ENCODE measurements at regions not wholly inside any gene's neighbourhood (a gene's known extent, or its start where the extent isn't known, plus 50 kb on each side); places are given as distances from the start of the nearest gene placed in this dataset.
"Not testable (repeated sequence)": the region's sequence is repeated elsewhere in the genome, so short reads cannot be mapped to it uniquely, and the experiment has no call there.

- DNase-seq (ENCODE audit: extremely low read depth in 1 of 2, low read depth in 1 of 2), result no peak
Measured at GRCh38 chr21:28224191-28224726, 768.4 kb downstream of the LTN1 start.

- no peak for DNase-seq (ENCODE audit: extremely low read depth in 1 of 2, low read depth in 1 of 2)
Measured at GRCh38 chr21:28221984-28222383, 770.7 kb downstream of the LTN1 start.

- no peak for DNase-seq (ENCODE audit: extremely low read depth in 1 of 2, low read depth in 1 of 2)
Measured at GRCh38 chr21:28220680-28221079, 772.0 kb downstream of the LTN1 start.

- DNase-seq (ENCODE audit: extremely low read depth in 1 of 2, low read depth in 1 of 2), result no peak
Measured at GRCh38 chr21:28216976-28217523, 775.6 kb downstream of the LTN1 start.

- DNase-seq (ENCODE audit: extremely low read depth in 1 of 2, low read depth in 1 of 2), result no peak
Measured at GRCh38 chr21:28215214-28215954, 777.3 kb downstream of the LTN1 start.

- no peak for DNase-seq (ENCODE audit: extremely low read depth in 1 of 2, low read depth in 1 of 2)
Measured at GRCh38 chr21:28214786-28215185, 777.9 kb downstream of the LTN1 start.

- no peak for DNase-seq (ENCODE audit: extremely low read depth in 1 of 2, low read depth in 1 of 2)
Measured at GRCh38 chr21:28213261-28213660, 779.4 kb downstream of the LTN1 start.

- no peak for DNase-seq (ENCODE audit: extremely low read depth in 1 of 2, low read depth in 1 of 2)
Measured at GRCh38 chr21:28212061-28212460, 780.6 kb downstream of the LTN1 start.

GRCh38 chr21:28207436-28208173, 785.1 kb downstream of the LTN1 start:
- no peak for DNase-seq (ENCODE audit: extremely low read depth in 1 of 2, low read depth in 1 of 2)

- no peak for DNase-seq (ENCODE audit: extremely low read depth in 1 of 2, low read depth in 1 of 2)
Measured at GRCh38 chr21:28200726-28201125, 792.0 kb downstream of the LTN1 start.

GRCh38 chr21:28196981-28197380, 795.7 kb downstream of the LTN1 start:
- no peak for DNase-seq (ENCODE audit: extremely low read depth in 1 of 2, low read depth in 1 of 2)

GRCh38 chr21:28193189-28193588, 799.5 kb downstream of the LTN1 start:
- DNase-seq (ENCODE audit: extremely low read depth in 1 of 2, low read depth in 1 of 2), result no peak

GRCh38 chr21:28186604-28187003, 806.1 kb downstream of the LTN1 start:
- DNase-seq (ENCODE audit: extremely low read depth in 1 of 2, low read depth in 1 of 2), result no peak

GRCh38 chr21:28181730-28182129, 810.9 kb downstream of the LTN1 start:
- DNase-seq (ENCODE audit: extremely low read depth in 1 of 2, low read depth in 1 of 2), result no peak

- no peak for DNase-seq (ENCODE audit: extremely low read depth in 1 of 2, low read depth in 1 of 2)
Measured at GRCh38 chr21:28179136-28179535, 813.5 kb downstream of the LTN1 start.

- DNase-seq (ENCODE audit: extremely low read depth in 1 of 2, low read depth in 1 of 2), result no peak
Measured at GRCh38 chr21:28177124-28177523, 815.6 kb downstream of the LTN1 start.

GRCh38 chr21:28174701-28175100, 818.0 kb downstream of the LTN1 start:
- no peak for DNase-seq (ENCODE audit: extremely low read depth in 1 of 2, low read depth in 1 of 2)

GRCh38 chr21:28174006-28174405, 818.7 kb downstream of the LTN1 start:
- DNase-seq (ENCODE audit: extremely low read depth in 1 of 2, low read depth in 1 of 2), result no peak

GRCh38 chr21:28172376-28172775, 820.3 kb downstream of the LTN1 start:
- no peak for DNase-seq (ENCODE audit: extremely low read depth in 1 of 2, low read depth in 1 of 2)

- DNase-seq (ENCODE audit: extremely low read depth in 1 of 2, low read depth in 1 of 2), result no peak
Measured at GRCh38 chr21:28167366-28167765, 825.3 kb downstream of the LTN1 start.

GRCh38 chr21:28164519-28164918, 828.2 kb downstream of the LTN1 start:
- DNase-seq (ENCODE audit: extremely low read depth in 1 of 2, low read depth in 1 of 2), result not testable (repeated sequence)

GRCh38 chr21:28162052-28162451, 830.6 kb downstream of the LTN1 start:
- DNase-seq (ENCODE audit: extremely low read depth in 1 of 2, low read depth in 1 of 2), result not testable (repeated sequence)

Data from activated CD8-positive, alpha-beta memory T cell treated with anti-CD3 and anti-CD28 coated beads for 1 hour (primary cell).